ENCODE measurements at regions not wholly inside any gene's neighbourhood (a gene's known extent, or its start where the extent isn't known, plus 50 kb on each side); places are given as distances from the start of the nearest gene placed in this dataset.

GRCh38 chr2:228902176-228902575 lies 368.9 kb downstream of the PID1 start:
- no peak for TF ChIP-seq POLR2A (IDR thresholded peaks at IDR 0.05; ENCODE audit: low read length)
- no peak for TF ChIP-seq GATA1 (IDR thresholded peaks at IDR 0.05; ENCODE audit: low read depth, low read length)
